ENCODE measurements at regions not wholly inside any gene's neighbourhood (a gene's known extent, or its start where the extent isn't known, plus 50 kb on each side); places are given as distances from the start of the nearest gene placed in this dataset.
"Not testable (repeated sequence)": the region's sequence is repeated elsewhere in the genome, so short reads cannot be mapped to it uniquely, and the experiment has no call there.

GRCh38 chr18:42545825-42546224, 569.7 kb downstream of the RIT2 start:
- no peak for DNase-seq (ENCODE audit: low read depth in 2 of 2)

GRCh38 chr18:42548493-42548892, 567.0 kb downstream of the RIT2 start:
- no peak for DNase-seq (ENCODE audit: low read depth in 2 of 2)

- DNase-seq (ENCODE audit: low read depth in 2 of 2) = no peak
Measured at GRCh38 chr18:42549596-42549995, 565.9 kb downstream of the RIT2 start.

GRCh38 chr18:42552559-42552958, 562.9 kb downstream of the RIT2 start:
- not testable (repeated sequence) for DNase-seq (ENCODE audit: low read depth in 2 of 2)

- DNase-seq (ENCODE audit: low read depth in 2 of 2) = no peak
Measured at GRCh38 chr18:42559069-42559690, 556.3 kb downstream of the RIT2 start.

GRCh38 chr18:42561521-42561920, 554.0 kb downstream of the RIT2 start:
- DNase-seq (ENCODE audit: low read depth in 2 of 2) = no peak

GRCh38 chr18:42563995-42564394, 551.5 kb downstream of the RIT2 start:
- no peak for DNase-seq (ENCODE audit: low read depth in 2 of 2)

- no peak for DNase-seq (ENCODE audit: low read depth in 2 of 2)
Measured at GRCh38 chr18:42564761-42565160, 550.7 kb downstream of the RIT2 start.

GRCh38 chr18:42568773-42569172, 546.7 kb downstream of the RIT2 start:
- DNase-seq (ENCODE audit: low read depth in 2 of 2) = no peak

GRCh38 chr18:42574871-42575270, 540.6 kb downstream of the RIT2 start:
- no peak for DNase-seq (ENCODE audit: low read depth in 2 of 2)

GRCh38 chr18:42576124-42576523, 539.4 kb downstream of the RIT2 start:
- no peak for DNase-seq (ENCODE audit: low read depth in 2 of 2)

GRCh38 chr18:42578792-42579191, 536.7 kb downstream of the RIT2 start:
- DNase-seq (ENCODE audit: low read depth in 2 of 2) = no peak

GRCh38 chr18:42582266-42582665, 533.2 kb downstream of the RIT2 start:
- DNase-seq (ENCODE audit: low read depth in 2 of 2) = no peak

GRCh38 chr18:42583283-42583731, 532.2 kb downstream of the RIT2 start:
- no peak for DNase-seq (ENCODE audit: low read depth in 2 of 2)

GRCh38 chr18:42586601-42587000, 528.9 kb downstream of the RIT2 start:
- DNase-seq (ENCODE audit: low read depth in 2 of 2) = no peak

GRCh38 chr18:42588786-42589185, 526.7 kb downstream of the RIT2 start:
- no peak for DNase-seq (ENCODE audit: low read depth in 2 of 2)

- DNase-seq (ENCODE audit: low read depth in 2 of 2) = no peak
Measured at GRCh38 chr18:42604820-42605219, 510.7 kb downstream of the RIT2 start.

GRCh38 chr18:42606886-42607495, 508.5 kb downstream of the RIT2 start:
- no peak for DNase-seq (ENCODE audit: low read depth in 2 of 2)

GRCh38 chr18:42611134-42611533, 504.4 kb downstream of the RIT2 start:
- no peak for DNase-seq (ENCODE audit: low read depth in 2 of 2)

GRCh38 chr18:42614619-42615293, 500.7 kb downstream of the RIT2 start:
- no peak for DNase-seq (ENCODE audit: low read depth in 2 of 2)

- DNase-seq (ENCODE audit: low read depth in 2 of 2) = no peak
Measured at GRCh38 chr18:42617221-42617620, 498.3 kb downstream of the RIT2 start.

GRCh38 chr18:42619771-42620170, 495.7 kb downstream of the RIT2 start:
- DNase-seq (ENCODE audit: low read depth in 2 of 2) = no peak

- DNase-seq (ENCODE audit: low read depth in 2 of 2) = no peak
Measured at GRCh38 chr18:42620657-42621056, 494.8 kb downstream of the RIT2 start.

All from activated CD4-positive, alpha-beta T cell treated with anti-CD3 and anti-CD28 coated beads for 24 hours (primary cell).